ELF-1 (cell line): ENCODE measurements at regions not wholly inside any gene's neighbourhood (a gene's known extent, or its start where the extent isn't known, plus 50 kb on each side); places are given as distances from the start of the nearest gene placed in this dataset.
"Not testable (repeated sequence)": the region's sequence is repeated elsewhere in the genome, so short reads cannot be mapped to it uniquely, and the experiment has no call there.

Source experiments
- DNase-seq: peaks from one replicate; pipeline ENCODE4 v3.0.0-alpha.2; 2016; ENCODE audit warnings: low read depth, low spot score

DNA sequence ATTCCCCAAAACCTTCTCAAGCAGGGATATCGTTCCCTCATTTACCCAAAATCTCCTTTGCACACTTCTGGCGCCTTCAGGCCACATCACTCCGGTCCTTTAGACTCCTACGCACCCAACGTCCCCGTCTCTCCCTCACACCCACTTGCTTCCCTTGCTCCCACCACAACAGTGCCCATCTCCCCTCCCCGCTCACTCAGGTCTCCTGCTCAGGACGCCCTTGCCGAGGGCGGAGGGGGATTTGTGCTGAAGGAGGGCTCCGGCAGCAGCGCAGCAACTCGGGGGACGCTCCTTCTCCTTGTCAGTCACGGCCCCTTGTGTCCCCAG is 71.6 kb downstream of the PCMTD2 start:
- not testable (repeated sequence) for DNase-seq

GRCh38 chr20:64327550-64328317 is 72.2 kb downstream of the PCMTD2 start:
- DNase-seq, result peak; percentile 70

- not testable (repeated sequence) for DNase-seq
Observed at GRCh38 chr20:64328595-64329250, 73.2 kb downstream of the PCMTD2 start.

DNA sequence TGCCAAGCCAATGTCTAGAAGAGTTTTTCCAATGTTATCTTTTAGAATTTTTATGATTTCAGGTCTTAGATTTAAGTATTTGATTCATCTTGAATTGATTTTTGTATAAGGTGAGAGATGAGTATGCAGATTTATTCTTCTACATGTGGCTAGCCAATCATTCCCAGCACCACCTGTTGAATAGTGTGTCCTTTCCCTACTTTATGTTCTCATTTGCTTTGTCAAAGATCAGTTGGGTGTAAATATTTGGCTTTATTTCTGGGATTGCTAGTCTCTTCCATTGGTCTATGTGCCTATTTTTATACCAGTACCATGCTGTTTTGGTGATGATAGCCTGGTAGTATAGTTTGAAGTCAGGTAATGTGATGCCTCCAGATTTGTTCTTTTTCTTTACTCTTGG is 77.1 kb downstream of the PCMTD2 start:
- not testable (repeated sequence) for DNase-seq
